ENCODE measurements at regions not wholly inside any gene's neighbourhood (a gene's known extent, or its start where the extent isn't known, plus 50 kb on each side); places are given as distances from the start of the nearest gene placed in this dataset.

DNA sequence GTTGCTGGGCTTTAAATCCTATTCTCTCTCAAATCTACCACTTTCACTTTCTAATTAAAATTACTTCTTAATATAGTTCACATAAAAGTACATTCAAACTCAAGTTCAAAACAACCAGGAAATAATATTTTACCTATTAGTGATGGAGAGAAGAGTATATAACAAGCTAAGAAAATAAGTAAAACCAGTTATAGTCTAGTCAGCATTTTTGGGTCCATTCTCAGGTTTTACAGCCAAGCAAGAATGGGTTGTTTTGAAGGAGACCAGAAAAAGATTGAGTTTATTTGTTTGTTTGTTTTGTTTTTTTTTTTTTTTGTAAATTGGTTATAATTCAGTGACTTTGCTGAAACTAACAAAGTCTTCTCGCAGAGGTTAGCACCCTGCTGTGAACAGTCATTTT lies 106.3 kb upstream of the PTPRZ1 start:
- intact Hi-C loops (cut with micrococcal nuclease; ENCODE audit: unreplicated experiment): no loop called here
- Histone ChIP-seq H3K4me1 (ENCODE audit: control insufficient read depth, insufficient read depth, low read length) (no peaks in the 10 kb centered on the region), H3K27ac (ENCODE audit: low read length) (no peak overlapping the region), H3K4me3 (ENCODE audit: low read depth in 2 of 2, low read length in 2 of 2) (no peak overlapping the region), H3K27me3 (ENCODE audit: control insufficient read depth, insufficient read depth, low read length) (no peaks in the 10 kb centered on the region; the same call in 1 of the 2 replicates), H3K9me3 (ENCODE audit: control insufficient read depth, insufficient read depth, low read depth, low read length) (no peaks in the 10 kb centered on the region), H3K36me3 (ENCODE audit: control insufficient read depth, insufficient read depth, low read length) (no peaks in the 10 kb centered on the region)
- in situ Hi-C loops (cut with HindIII; ENCODE audit: low pct_unique_long_range_greater_than_20kb, low sequenced_read_pairs): no loop called here
- ChIA-PET POLR2A (no interaction called here), CTCF (no interaction called here)
- DNase-seq (ENCODE audit: low read depth, low spot score) (no peak), ATAC-seq (no peak)
- TF ChIP-seq, protein P1, sequence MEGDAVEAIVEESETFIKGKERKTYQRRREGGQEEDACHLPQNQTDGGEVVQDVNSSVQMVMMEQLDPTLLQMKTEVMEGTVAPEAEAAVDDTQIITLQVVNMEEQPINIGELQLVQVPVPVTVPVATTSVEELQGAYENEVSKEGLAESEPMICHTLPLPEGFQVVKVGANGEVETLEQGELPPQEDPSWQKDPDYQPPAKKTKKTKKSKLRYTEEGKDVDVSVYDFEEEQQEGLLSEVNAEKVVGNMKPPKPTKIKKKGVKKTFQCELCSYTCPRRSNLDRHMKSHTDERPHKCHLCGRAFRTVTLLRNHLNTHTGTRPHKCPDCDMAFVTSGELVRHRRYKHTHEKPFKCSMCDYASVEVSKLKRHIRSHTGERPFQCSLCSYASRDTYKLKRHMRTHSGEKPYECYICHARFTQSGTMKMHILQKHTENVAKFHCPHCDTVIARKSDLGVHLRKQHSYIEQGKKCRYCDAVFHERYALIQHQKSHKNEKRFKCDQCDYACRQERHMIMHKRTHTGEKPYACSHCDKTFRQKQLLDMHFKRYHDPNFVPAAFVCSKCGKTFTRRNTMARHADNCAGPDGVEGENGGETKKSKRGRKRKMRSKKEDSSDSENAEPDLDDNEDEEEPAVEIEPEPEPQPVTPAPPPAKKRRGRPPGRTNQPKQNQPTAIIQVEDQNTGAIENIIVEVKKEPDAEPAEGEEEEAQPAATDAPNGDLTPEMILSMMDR (IDR thresholded peaks at IDR 0.05): no peak
- TF ChIP-seq TCF7L2 (IDR thresholded peaks at IDR 0.05; ENCODE audit: low read depth, low read length): no peak
- TF ChIP-seq POLR2AphosphoS5 (IDR thresholded peaks at IDR 0.05; ENCODE audit: low read depth, low read length): no peak
- TF ChIP-seq, protein P2, sequence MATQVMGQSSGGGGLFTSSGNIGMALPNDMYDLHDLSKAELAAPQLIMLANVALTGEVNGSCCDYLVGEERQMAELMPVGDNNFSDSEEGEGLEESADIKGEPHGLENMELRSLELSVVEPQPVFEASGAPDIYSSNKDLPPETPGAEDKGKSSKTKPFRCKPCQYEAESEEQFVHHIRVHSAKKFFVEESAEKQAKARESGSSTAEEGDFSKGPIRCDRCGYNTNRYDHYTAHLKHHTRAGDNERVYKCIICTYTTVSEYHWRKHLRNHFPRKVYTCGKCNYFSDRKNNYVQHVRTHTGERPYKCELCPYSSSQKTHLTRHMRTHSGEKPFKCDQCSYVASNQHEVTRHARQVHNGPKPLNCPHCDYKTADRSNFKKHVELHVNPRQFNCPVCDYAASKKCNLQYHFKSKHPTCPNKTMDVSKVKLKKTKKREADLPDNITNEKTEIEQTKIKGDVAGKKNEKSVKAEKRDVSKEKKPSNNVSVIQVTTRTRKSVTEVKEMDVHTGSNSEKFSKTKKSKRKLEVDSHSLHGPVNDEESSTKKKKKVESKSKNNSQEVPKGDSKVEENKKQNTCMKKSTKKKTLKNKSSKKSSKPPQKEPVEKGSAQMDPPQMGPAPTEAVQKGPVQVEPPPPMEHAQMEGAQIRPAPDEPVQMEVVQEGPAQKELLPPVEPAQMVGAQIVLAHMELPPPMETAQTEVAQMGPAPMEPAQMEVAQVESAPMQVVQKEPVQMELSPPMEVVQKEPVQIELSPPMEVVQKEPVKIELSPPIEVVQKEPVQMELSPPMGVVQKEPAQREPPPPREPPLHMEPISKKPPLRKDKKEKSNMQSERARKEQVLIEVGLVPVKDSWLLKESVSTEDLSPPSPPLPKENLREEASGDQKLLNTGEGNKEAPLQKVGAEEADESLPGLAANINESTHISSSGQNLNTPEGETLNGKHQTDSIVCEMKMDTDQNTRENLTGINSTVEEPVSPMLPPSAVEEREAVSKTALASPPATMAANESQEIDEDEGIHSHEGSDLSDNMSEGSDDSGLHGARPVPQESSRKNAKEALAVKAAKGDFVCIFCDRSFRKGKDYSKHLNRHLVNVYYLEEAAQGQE (IDR thresholded peaks at IDR 0.05; ENCODE audit: insufficient read depth in 1 of 2, low read depth in 2 of 2, low read length in 1 of 2): no peak
- TF ChIP-seq SIN3A (IDR thresholded peaks at IDR 0.05; ENCODE audit: borderline replicate concordance, insufficient read depth, low read depth, low read length): no peak
- BruUV-seq (replicated peaks): no TSS peak

DNA sequence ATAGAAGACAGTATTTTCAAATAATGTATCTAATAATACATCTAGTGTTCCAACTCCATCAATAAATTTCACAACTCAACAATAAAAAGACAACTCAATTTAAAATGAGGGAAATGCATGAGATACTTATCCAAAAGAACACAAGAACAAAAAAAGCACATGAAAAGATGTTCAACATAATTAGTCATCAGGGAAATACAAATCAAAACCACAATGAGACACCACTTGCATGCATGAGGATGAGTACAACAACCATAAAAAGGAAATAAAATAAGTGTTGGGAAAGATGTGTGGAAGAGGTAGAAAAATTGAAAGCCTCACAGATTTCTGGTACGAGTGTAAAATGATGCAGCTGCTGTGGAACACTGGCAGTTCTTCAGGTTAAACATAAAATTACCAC lies 111.6 kb upstream of the PTPRZ1 start:
- intact Hi-C loops (cut with micrococcal nuclease; ENCODE audit: unreplicated experiment) (no loop called here), in situ Hi-C loops (cut with HindIII; ENCODE audit: low pct_unique_long_range_greater_than_20kb, low sequenced_read_pairs) (no loop called here)
- ATAC-seq (no peak), DNase-seq (ENCODE audit: low read depth, low spot score) (no peak)
- H3K4me3 ChIP-seq (ENCODE audit: low read depth in 2 of 2, low read length in 2 of 2): no peak overlapping the region
- no peak for TF ChIP-seq SIN3A (IDR thresholded peaks at IDR 0.05; ENCODE audit: borderline replicate concordance, insufficient read depth, low read depth, low read length)
- no peak for TF ChIP-seq POLR2AphosphoS5 (IDR thresholded peaks at IDR 0.05; ENCODE audit: low read depth, low read length)
- TF ChIP-seq, protein P1 (IDR thresholded peaks at IDR 0.05): no peak
- TF ChIP-seq, protein P2 (IDR thresholded peaks at IDR 0.05; ENCODE audit: insufficient read depth in 1 of 2, low read depth in 2 of 2, low read length in 1 of 2): no peak
- no peak for TF ChIP-seq TCF7L2 (IDR thresholded peaks at IDR 0.05; ENCODE audit: low read depth, low read length)
- BruUV-seq (replicated peaks): no TSS peak
- H3K9me3 ChIP-seq (ENCODE audit: control insufficient read depth, insufficient read depth, low read depth, low read length): no peaks in the 10 kb centered on the region
- no peak overlapping the region for H3K27ac ChIP-seq (ENCODE audit: low read length)
- H3K4me1 ChIP-seq (ENCODE audit: control insufficient read depth, insufficient read depth, low read length): no peaks in the 10 kb centered on the region
- ChIA-PET CTCF (no interaction called here), POLR2A (no interaction called here)
- no peaks in the 10 kb centered on the region for H3K27me3 ChIP-seq (ENCODE audit: control insufficient read depth, insufficient read depth, low read length)
- no peaks in the 10 kb centered on the region for H3K36me3 ChIP-seq (ENCODE audit: control insufficient read depth, insufficient read depth, low read length)
